ENCODE measurements at regions not wholly inside any gene's neighbourhood (a gene's known extent, or its start where the extent isn't known, plus 50 kb on each side); places are given as distances from the start of the nearest gene placed in this dataset.
"Not testable (repeated sequence)": the region's sequence is repeated elsewhere in the genome, so short reads cannot be mapped to it uniquely, and the experiment has no call there.

GRCh38 chr1:102529446-102529845 lies 532.7 kb upstream of the OLFM3 start:
- H3K4me3 ChIP-seq (ENCODE audit: low read depth, low read length), result no peak overlapping the region
- TF ChIP-seq CTCF (IDR thresholded peaks at IDR 0.05; ENCODE audit: low read depth, low read length, missing control alignments), result no peak
- no peak for DNase-seq (ENCODE audit: low read depth)
- in situ Hi-C loops (cut with HindIII; ENCODE audit: low sequenced_read_pairs), result no loop called here

- in situ Hi-C loops (cut with HindIII; ENCODE audit: low sequenced_read_pairs), result no loop called here
- no peak for DNase-seq (ENCODE audit: low read depth)
- TF ChIP-seq CTCF (IDR thresholded peaks at IDR 0.05; ENCODE audit: low read depth, low read length, missing control alignments), result no peak
- H3K4me3 ChIP-seq (ENCODE audit: low read depth, low read length), result no peak overlapping the region
These were observed 504.0 kb upstream of the OLFM3 start for GRCh38 chr1:102500758-102501157.

- no peak for TF ChIP-seq CTCF (IDR thresholded peaks at IDR 0.05; ENCODE audit: low read depth, low read length, missing control alignments)
- DNase-seq (ENCODE audit: low read depth), result no peak
- H3K4me3 ChIP-seq (ENCODE audit: low read depth, low read length), result no peak overlapping the region
- in situ Hi-C loops (cut with HindIII; ENCODE audit: low sequenced_read_pairs), result no loop called here
These were observed 502.2 kb upstream of the OLFM3 start for GRCh38 chr1:102498929-102499328.

- DNase-seq (ENCODE audit: low read depth); H3K4me3 ChIP-seq (ENCODE audit: low read depth, low read length); in situ Hi-C loops (cut with HindIII; ENCODE audit: low sequenced_read_pairs): not testable (repeated sequence)
These were observed 501.1 kb upstream of the OLFM3 start for GRCh38 chr1:102497810-102498209.

- no peak for TF ChIP-seq CTCF (IDR thresholded peaks at IDR 0.05; ENCODE audit: low read depth, low read length, missing control alignments)
- H3K4me3 ChIP-seq (ENCODE audit: low read depth, low read length), result no peak overlapping the region
- no peak for DNase-seq (ENCODE audit: low read depth)
- in situ Hi-C loops (cut with HindIII; ENCODE audit: low sequenced_read_pairs), result no loop called here
These were observed 475.8 kb upstream of the OLFM3 start for GRCh38 chr1:102472520-102472919.

- DNase-seq (ENCODE audit: low read depth), result no peak
- in situ Hi-C loops (cut with HindIII; ENCODE audit: low sequenced_read_pairs), result no loop called here
- TF ChIP-seq CTCF (IDR thresholded peaks at IDR 0.05; ENCODE audit: low read depth, low read length, missing control alignments), result no peak
- H3K4me3 ChIP-seq (ENCODE audit: low read depth, low read length), result no peak overlapping the region
These were observed 474.0 kb upstream of the OLFM3 start for GRCh38 chr1:102470767-102471166.

GRCh38 chr1:102466487-102466886 lies 469.8 kb upstream of the OLFM3 start:
- in situ Hi-C loops (cut with HindIII; ENCODE audit: low sequenced_read_pairs), result no loop called here
- DNase-seq (ENCODE audit: low read depth), result no peak
- H3K4me3 ChIP-seq (ENCODE audit: low read depth, low read length), result no peak overlapping the region
- TF ChIP-seq CTCF (IDR thresholded peaks at IDR 0.05; ENCODE audit: low read depth, low read length, missing control alignments), result no peak

All from astrocyte of the cerebellum (primary cell).